ENCODE measurements at regions not wholly inside any gene's neighbourhood (a gene's known extent, or its start where the extent isn't known, plus 50 kb on each side); places are given as distances from the start of the nearest gene placed in this dataset.

- TF ChIP-seq, protein P1, sequence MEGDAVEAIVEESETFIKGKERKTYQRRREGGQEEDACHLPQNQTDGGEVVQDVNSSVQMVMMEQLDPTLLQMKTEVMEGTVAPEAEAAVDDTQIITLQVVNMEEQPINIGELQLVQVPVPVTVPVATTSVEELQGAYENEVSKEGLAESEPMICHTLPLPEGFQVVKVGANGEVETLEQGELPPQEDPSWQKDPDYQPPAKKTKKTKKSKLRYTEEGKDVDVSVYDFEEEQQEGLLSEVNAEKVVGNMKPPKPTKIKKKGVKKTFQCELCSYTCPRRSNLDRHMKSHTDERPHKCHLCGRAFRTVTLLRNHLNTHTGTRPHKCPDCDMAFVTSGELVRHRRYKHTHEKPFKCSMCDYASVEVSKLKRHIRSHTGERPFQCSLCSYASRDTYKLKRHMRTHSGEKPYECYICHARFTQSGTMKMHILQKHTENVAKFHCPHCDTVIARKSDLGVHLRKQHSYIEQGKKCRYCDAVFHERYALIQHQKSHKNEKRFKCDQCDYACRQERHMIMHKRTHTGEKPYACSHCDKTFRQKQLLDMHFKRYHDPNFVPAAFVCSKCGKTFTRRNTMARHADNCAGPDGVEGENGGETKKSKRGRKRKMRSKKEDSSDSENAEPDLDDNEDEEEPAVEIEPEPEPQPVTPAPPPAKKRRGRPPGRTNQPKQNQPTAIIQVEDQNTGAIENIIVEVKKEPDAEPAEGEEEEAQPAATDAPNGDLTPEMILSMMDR (IDR thresholded peaks at IDR 0.05; ENCODE audit: low read length): no peak
- TF ChIP-seq EZH2 (IDR thresholded peaks at IDR 0.05; ENCODE audit: borderline replicate concordance, low read length): no peak
These were observed 545.0 kb upstream of the ZNF804A start for GRCh38 chr2:184053326-184053725.

Data from OCI-LY1 (cell line).